GM08714 (cell line): ENCODE measurements at regions not wholly inside any gene's neighbourhood (a gene's known extent, or its start where the extent isn't known, plus 50 kb on each side); places are given as distances from the start of the nearest gene placed in this dataset.
"Not testable (repeated sequence)": the region's sequence is repeated elsewhere in the genome, so short reads cannot be mapped to it uniquely, and the experiment has no call there.

Experiments
- H3K4me3 ChIP-seq: fragments of 200-500 bp; sonication (Bioruptor generic); 2 replicates; pipeline ENCODE4 v1.5.1; 2014; ENCODE audit warnings: mild to moderate bottlenecking, low read length, inconsistent platforms
- ZNF274 ChIP-seq: IDR thresholded peaks from 2 replicates; pipeline ENCODE4 v1.6.1; 2012; ENCODE audit warnings: mild to moderate bottlenecking, low read depth, low read length

DNA sequence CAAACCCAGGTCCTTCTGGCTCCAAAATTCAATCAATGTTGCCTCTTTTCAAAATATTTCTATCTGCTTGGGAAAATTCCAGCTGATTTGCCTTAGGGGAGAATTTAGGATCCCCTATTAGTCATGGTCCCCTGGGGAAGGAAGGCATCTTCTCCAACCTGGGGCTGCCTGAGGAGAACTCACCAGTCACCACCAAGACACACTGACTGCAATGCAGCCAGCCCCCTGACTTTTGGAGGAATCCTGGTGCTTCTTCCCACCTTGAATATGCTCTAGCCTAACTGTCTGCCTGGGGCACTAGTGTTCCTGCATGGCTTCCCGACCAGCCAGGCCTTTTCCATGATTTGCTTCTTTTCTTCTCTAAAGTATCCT is 71.8 kb upstream of the BCL2L14 start:
- H3K4me3 ChIP-seq: no peak overlapping the region
- TF ChIP-seq ZNF274: no peak

DNA sequence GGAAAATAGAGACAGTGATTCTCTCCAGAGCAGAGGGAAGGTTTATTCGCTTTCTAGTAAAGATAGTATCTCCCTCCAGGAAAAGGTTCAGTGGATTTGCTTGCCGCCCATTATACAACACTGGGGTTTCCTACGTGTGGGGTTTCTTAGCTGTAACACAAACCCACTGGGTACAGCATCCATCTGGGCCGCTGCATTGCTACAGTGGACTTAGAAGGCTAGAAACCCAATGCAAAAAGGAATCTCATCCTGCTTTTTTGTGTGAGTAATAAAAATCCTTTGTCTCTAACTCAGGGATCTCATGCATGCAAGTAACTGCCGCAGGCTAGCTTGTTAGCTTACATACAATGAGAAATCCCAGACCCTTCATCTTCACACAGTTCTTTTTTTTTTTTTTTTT is 67.1 kb upstream of the BCL2L14 start:
- no peak overlapping the region for H3K4me3 ChIP-seq
- TF ChIP-seq ZNF274: no peak

DNA sequence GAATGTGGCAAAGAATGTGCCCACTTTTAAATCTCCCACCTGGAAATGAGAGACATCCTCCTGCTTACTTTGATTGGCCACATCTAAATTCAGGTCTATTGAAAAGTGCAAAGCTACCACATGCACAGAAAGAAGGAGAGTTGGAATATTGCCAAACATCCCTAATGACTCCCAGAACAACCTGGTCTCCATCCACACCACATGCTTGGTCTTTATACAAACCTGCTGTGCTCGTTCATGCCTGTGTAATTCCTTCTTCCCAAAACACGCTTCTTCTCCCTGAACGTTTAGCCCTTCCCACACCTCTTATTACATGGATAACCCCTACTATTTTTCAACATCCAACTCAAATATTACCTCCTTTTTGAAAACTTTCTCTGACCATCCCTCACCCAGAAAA is 66.2 kb upstream of the BCL2L14 start:
- no peak for TF ChIP-seq ZNF274
- H3K4me3 ChIP-seq: no peak overlapping the region

DNA sequence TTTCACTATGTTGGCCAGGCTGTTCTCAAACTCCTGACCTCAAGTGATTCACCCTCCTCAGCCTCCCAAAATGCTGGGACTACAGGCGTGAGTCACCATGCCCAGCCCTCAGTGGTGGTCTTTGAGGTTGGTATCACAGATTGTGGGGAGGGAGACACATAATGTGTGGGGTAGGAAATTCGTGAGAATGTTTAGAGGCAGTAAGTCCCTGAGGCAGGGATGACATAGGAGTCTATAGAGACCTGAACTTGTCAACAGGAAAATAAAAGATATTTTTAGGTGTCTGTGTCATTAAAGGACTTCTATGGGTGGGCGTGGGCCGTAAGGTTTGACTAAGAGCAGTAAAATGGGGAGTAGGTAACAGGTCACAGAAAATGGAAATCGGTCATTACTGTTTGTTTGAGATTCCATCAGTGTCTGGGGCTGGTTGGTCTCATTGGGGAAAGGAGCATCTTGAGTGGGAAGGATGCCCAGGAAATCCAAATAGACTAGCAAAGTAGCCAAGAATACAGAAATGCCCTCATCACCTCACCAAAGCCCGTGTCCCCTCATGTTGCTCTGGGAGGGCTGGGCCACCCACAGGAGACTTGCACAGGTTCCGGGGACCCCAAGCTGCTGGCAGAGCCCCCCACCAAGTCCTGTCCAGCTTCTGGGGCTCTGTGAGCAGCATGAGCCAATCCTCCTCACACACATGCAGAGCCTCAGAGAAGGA is 63.6 kb upstream of the BCL2L14 start:
- no peak for TF ChIP-seq ZNF274

DNA sequence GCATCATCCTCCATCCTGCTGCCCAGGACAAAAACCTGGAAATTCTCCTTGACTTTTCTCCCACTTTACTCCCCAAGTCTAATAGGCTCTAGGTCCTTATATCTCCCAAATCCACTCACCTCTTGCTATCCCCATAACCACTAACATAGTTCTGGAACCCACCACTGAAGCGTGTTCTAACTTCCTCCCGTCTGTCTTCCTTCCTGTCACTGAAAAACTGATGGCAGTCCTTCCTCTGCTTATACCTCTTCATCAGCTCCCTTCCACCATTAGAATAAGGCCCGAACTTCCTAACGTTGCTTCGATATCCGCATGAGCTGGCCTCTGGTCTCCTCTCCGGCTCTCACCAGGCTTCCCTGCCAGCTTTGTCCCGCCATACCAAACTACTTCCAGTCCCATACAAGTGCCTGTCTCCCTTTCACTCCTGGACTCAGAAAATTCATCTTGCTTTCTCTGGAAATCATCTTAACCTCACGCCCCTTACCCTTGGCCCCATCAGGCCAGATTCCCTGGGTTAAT is 63.0 kb upstream of the BCL2L14 start:
- H3K4me3 ChIP-seq: no peak overlapping the region
- TF ChIP-seq ZNF274: no peak

More for the DNA sequence above, 63.6 kb upstream of the BCL2L14 start:
- H3K4me3 ChIP-seq: no peak overlapping the region

DNA sequence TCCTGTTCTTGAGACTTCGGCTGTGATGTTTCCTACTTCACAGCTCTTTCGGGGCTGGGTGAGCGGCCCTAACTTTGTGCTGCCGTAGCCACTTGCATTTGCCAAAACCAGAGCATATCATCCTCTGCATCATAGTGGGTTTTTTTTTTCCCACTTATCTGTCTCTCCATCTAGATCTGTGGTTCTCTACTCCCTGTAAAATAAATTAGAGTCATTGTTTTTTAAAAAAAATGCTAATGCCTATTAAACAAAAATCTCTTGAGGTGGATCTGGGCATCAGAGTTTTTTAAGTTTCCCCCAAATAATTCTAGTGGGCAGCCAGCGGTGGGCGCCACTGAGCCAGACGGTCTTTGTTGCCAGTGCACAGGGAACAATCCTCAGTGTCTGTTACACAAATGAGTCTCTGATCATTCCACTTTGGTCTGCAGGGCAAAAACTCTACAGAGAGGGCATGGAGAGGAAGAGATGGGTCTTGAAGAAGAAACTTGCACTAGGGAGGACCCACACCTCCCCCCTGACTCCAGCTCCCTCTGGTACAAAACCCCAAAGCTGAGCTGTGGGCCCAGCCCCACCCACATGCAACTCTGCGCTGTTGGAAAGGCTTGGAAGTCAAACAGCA is 62.4 kb upstream of the BCL2L14 start:
- TF ChIP-seq ZNF274: no peak
- H3K4me3 ChIP-seq: no peak overlapping the region

DNA sequence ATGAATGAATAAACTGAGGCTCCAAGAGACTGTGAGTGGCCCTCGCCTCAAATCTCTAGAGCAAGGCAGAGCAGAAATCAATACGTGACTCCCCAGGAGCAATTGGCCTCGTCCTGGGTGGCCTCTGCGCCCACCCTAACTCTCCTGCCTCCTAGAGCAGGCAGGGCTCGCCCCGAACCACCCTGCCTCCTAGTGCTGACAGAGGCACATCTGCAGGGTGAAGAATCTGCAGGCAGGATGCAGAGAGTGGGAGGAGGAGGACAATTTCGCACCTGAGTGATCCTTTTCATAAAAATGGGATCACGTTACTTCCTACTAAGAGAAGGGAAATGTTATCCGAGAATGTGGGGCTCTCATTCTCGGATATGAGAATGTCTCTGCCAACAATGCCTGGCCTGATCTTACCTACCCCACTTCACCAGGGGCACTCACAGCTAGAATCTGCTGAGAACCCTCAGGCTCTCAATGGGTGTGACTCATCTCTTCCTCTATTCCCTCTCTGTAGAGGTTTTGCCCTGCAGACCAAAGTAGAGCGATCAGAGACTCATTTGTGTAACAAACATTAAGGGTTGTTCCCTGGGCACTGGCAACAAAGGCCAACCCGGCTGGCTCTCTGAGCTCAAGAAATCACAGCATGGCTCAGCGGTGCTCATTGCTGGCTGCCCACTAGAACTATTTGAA is 61.7 kb upstream of the BCL2L14 start:
- no peak for TF ChIP-seq ZNF274
- H3K4me3 ChIP-seq: no peak overlapping the region

DNA sequence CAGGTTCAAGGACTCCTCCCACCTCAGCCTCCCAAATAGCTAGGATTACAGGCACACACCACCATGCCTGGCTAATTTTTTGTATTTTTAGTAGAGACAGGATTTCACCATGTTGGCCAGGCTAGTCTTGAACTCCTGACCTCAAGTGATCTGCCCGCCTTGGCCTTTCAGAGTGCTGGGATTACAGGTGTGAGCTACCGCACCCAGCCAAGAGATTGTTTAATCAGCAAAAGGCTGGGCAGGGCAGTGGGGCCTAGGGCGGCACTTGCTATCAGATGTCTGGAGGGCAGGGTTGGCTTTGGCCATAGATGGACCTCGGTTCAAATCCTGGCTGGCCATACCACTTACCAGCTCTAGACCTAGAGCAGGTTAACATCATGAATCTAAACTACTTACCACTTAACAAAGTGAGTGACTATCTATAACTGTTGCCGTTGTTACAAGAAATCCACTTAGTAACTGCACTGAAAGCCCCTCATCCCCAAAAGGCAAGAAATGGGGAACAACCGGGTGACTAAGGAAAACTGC is 60.9 kb upstream of the BCL2L14 start:
- not testable (repeated sequence) for H3K4me3 ChIP-seq

DNA sequence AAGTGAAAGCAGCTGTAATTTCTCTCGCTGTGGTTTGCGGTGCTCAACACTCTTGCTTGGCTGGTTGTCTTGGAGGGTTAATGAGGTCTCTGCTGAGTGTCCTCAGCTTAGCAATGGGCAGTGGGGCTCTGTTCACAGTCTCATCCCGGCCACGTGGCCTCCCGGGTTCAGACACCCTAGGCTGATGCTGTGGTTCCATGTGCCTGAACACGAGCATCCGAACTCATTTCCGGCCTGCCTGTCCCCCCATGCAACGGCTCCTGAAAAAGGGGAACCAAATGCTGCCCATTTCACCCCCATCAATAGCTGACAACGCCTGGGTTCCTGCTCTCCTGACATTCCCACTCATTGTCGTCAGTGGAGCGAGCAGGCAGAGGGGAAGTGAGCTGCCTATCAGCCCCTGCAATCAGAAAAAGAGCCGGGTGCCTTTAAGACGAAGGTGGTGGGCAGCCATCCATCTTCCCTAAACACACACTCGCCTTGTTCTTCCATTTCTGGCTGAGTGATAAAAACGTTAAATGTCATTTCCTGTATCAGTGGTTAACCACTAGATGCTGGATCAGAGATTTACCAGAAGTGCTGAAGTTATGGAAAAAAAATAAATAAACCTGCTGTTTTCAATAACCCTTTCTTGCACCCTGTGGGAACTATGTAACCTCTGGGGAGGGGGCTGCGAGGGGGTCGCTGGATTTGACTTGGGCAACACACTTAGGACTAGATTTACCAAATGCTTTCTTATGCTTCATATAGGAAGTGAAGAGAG is 60.3 kb upstream of the BCL2L14 start:
- TF ChIP-seq ZNF274: no peak
- H3K4me3 ChIP-seq: peak overlapping the region; percentile 31; the same call in 1 of the 2 replicates

DNA sequence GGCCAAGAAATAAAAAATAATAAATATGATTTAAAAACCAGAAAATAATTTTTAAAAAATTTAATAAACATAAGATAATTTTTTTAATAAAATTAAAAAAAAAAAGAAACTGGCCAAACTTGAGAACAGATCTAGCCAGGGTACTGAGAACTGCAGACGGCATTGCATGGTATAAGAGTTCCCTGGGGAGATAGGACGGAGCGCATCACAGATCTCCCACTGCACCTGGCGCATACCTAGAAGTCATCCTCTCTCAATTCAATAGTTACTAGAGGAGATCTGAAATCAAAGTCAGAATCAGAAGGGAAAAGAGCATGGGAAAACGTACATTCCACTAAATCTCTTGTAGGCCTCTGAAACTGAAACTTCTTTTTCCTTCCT is 58.9 kb upstream of the BCL2L14 start:
- TF ChIP-seq ZNF274: no peak
- no peak overlapping the region for H3K4me3 ChIP-seq

DNA sequence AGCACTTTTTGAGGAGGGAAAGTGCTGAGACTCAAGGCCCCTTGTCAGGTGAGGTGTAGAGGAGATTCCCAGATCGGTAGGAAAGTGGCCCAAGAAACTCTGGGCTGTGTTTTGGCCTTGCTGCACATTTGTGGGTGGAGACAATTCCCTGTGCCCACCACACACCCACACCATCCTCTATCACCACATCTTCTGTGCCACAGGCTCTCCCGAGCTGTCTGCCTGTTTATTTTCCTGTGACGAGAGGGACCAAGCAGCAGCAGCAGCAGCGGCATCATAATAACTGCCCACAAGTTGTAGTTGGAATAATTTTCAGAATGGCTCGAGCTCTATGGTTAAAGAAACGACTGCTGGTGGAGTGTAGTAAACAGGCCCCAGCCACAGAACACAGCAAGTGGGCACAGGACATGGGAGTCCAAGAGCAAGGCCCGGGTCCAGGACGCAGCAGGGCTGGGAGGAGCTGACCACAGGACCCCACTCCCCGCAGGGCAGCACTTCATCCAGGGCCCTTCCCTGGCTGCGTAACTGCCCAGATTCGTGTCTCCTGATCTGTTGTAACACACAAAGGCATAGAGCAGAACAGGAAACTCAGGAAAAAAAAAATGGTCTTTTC is 55.6 kb upstream of the BCL2L14 start:
- TF ChIP-seq ZNF274: no peak
- no peak overlapping the region for H3K4me3 ChIP-seq

DNA sequence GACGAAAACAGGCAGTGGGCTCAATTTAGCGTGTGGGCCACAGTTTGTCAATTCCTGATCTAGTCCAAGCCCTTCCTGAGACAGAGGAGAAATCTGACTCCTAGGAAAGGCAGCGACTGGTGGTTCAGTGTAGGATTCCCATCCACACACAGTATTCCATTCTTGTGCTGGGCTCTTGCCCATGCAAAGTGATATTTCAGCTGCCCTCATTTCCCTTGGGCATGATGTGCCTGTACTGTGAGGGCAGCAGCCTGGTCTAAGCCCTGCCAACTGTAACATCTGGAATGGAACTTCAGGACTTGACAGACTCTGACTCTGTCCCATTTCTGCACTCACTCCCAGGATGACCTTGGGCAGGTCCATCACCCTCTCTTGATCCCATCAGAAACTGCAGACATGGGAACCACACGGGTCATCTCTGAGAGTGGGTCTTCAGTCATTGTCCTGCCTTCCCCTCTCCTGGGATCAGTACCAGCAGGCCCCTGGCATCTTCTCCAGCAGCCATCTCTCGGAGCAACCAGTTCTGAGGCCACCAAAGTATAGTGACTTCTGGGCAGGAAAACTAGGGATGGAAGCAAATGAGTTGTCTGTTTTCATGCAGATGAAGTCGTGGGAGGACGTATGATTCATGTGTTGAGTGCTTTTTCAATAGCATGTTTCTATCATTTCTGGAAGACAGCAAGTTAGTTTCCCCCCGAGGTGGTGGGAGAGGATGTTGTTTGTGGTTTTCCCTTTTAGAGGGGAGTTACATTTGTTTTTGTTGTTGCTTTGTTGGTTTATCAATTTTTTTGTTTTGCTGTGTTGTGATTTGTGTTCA is 54.2 kb upstream of the BCL2L14 start:
- no peak overlapping the region for H3K4me3 ChIP-seq
- no peak for TF ChIP-seq ZNF274

DNA sequence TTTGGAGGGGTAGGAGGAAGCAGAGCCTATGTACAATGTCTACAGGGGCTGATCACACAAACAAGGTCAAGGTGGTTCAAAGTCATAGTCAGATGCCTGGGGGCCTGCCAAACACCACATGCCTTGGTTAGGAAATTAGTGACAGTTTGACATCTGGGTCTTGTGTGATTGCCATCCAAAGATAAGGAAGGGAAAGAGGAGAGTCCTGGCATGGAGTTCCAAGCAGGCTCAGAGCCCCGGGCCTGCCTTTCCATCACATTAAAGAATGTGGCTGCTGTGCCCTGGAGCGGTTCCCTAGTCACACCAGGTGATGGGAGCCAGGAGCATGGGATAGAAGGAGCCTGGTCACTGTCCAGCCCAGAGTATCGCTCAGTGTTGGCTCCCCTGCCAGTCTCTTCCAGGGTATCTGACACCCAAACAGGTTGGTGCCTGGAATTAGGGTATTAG is 53.6 kb upstream of the BCL2L14 start:
- no peak for TF ChIP-seq ZNF274
- no peak overlapping the region for H3K4me3 ChIP-seq
